Neural cell (in vitro differentiated cells): ENCODE measurements at regions not wholly inside any gene's neighbourhood (a gene's known extent, or its start where the extent isn't known, plus 50 kb on each side); places are given as distances from the start of the nearest gene placed in this dataset.

Source experiments
- H2AFZ ChIP-seq: fragments of 200-600, 300-800 bp; sonication (generic), shearing (Covaris generic); 2 replicates; pipeline ENCODE4 v1.6.0; 2014; ENCODE audit warnings: low read depth, mild to moderate bottlenecking, antibody characterized with exemption, low read length, moderate library complexity
- H3F3A ChIP-seq: fragments of 200-600 bp; shearing (Covaris generic); 2 replicates; pipeline ENCODE4 v1.6.1; 2016; ENCODE audit warnings: mild to moderate bottlenecking, moderate library complexity, mixed read lengths, antibody characterized with exemption, low read length; ENCODE audit not compliant: insufficient read depth, poor library complexity, severe bottlenecking
- H3K27ac ChIP-seq: fragments of 200-600, 300-800 bp; sonication (generic), shearing (Covaris generic); 2 replicates; pipeline ENCODE4 v1.5.1; 2014; ENCODE audit warnings: mild to moderate bottlenecking, low read length, moderate library complexity
- H3K27me3 ChIP-seq: fragments of 300-800, 200-600 bp; sonication (generic), shearing (Covaris generic); 2 replicates; pipeline ENCODE4 v1.6.0; 2014; ENCODE audit warnings: mild to moderate bottlenecking, low read depth, low read length, moderate library complexity; ENCODE audit not compliant: insufficient read depth
- H3K36me3 ChIP-seq: fragments of 300-800, 200-600 bp; sonication (generic), shearing (Covaris generic); 2 replicates; pipeline ENCODE4 v1.5.1; 2014; ENCODE audit warnings: mild to moderate bottlenecking, antibody characterized with exemption, low read length, moderate library complexity; ENCODE audit not compliant: insufficient read depth
- H3K4me2 ChIP-seq: fragments of 300-800, 200-600 bp; sonication (generic), shearing (Covaris generic); 2 replicates; pipeline ENCODE4 v1.6.0; 2014; ENCODE audit warnings: mild to moderate bottlenecking, low read length
- H3K4me3 ChIP-seq: fragments of 300-800, 200-600 bp; sonication (generic), shearing (Covaris generic); 2 replicates; pipeline ENCODE4 v1.5.1; 2014; ENCODE audit warnings: mild to moderate bottlenecking, low read length, moderate library complexity
- H3K79me2 ChIP-seq: fragments of 200-600 bp; shearing (Covaris generic); replicated peaks from 2 replicates; pipeline ENCODE4 v1.6.0; 2014; ENCODE audit warnings: mild to moderate bottlenecking, low read length, moderate library complexity; ENCODE audit not compliant: insufficient read depth
- H3K9ac ChIP-seq: fragments of 300-800, 200-600 bp; sonication (generic), shearing (Covaris generic); 2 replicates; pipeline ENCODE4 v1.6.1; 2016; ENCODE audit warnings: mild to moderate bottlenecking, low read length, mixed read lengths
- H3K9me2 ChIP-seq: fragments of 200-600 bp; shearing (Covaris generic); 2 replicates; pipeline ENCODE4 v1.6.1; 2016; ENCODE audit warnings: mild to moderate bottlenecking, low read length, mixed read lengths; ENCODE audit not compliant: insufficient read depth
- H3K9me3 ChIP-seq: fragments of 200-600, 300-800 bp; sonication (generic), shearing (Covaris generic); 2 replicates; pipeline ENCODE4 v1.6.1; 2016; ENCODE audit warnings: mild to moderate bottlenecking, mixed run types, low read length, moderate library complexity, mixed read lengths
- H4K20me1 ChIP-seq: fragments of 200-600 bp; shearing (Covaris generic); 2 replicates; pipeline ENCODE4 v1.6.1; 2016; ENCODE audit warnings: mild to moderate bottlenecking, mixed run types; ENCODE audit not compliant: insufficient read depth
- EP300 ChIP-seq: fragments of 450-650 bp; conservative IDR thresholded peaks from 2 replicates; pipeline ENCODE4 v1.6.1; 2014; ENCODE audit warnings: antibody characterized with exemption, mild to moderate bottlenecking, moderate library complexity; ENCODE audit not compliant: poor library complexity, severe bottlenecking
- EZH2 ChIP-seq: fragments of 200-600, 300-800 bp; shearing (Covaris generic), sonication (generic); IDR thresholded peaks from 2 replicates; pipeline ENCODE4 v1.6.1; 2014; ENCODE audit warnings: antibody characterized with exemption, low read length, borderline replicate concordance, mild to moderate bottlenecking; ENCODE audit not compliant: insufficient read depth, poor library complexity, severe bottlenecking
- MXI1 ChIP-seq: fragments of 450-650 bp; conservative IDR thresholded peaks from 2 replicates; pipeline ENCODE4 v1.6.1; 2014; ENCODE audit warnings: antibody characterized with exemption, mild to moderate bottlenecking; ENCODE audit not compliant: poor library complexity, severe bottlenecking
- POLR2AphosphoS5 ChIP-seq: IDR thresholded peaks from 2 replicates; pipeline ENCODE4 v1.6.1; 2012
- RAD21 ChIP-seq: fragments of 450-650 bp; conservative IDR thresholded peaks from 2 replicates; pipeline ENCODE4 v1.6.1; 2014; ENCODE audit warnings: antibody characterized with exemption, mild to moderate bottlenecking, moderate library complexity
- SMC3 ChIP-seq: fragments of 450-650 bp; conservative IDR thresholded peaks from 2 replicates; pipeline ENCODE4 v1.6.1; 2014; ENCODE audit warnings: antibody characterized with exemption, mild to moderate bottlenecking, moderate library complexity; ENCODE audit not compliant: poor library complexity
- TAF1 ChIP-seq: IDR thresholded peaks from 2 replicates; pipeline ENCODE4 v1.6.1; 2012; ENCODE audit warnings: low read depth
- TF ChIP-seq, protein P1 (sequence below): IDR thresholded peaks from 2 replicates; pipeline ENCODE4 v1.6.1; 2012; ENCODE audit warnings: borderline replicate concordance
- TF ChIP-seq, protein P2 (sequence below): fragments of 450-650 bp; IDR thresholded peaks from 2 replicates; pipeline ENCODE4 v1.5.1; 2014; ENCODE audit warnings: antibody characterized with exemption, mild to moderate bottlenecking, moderate library complexity; ENCODE audit not compliant: poor library complexity, severe bottlenecking

DNA sequence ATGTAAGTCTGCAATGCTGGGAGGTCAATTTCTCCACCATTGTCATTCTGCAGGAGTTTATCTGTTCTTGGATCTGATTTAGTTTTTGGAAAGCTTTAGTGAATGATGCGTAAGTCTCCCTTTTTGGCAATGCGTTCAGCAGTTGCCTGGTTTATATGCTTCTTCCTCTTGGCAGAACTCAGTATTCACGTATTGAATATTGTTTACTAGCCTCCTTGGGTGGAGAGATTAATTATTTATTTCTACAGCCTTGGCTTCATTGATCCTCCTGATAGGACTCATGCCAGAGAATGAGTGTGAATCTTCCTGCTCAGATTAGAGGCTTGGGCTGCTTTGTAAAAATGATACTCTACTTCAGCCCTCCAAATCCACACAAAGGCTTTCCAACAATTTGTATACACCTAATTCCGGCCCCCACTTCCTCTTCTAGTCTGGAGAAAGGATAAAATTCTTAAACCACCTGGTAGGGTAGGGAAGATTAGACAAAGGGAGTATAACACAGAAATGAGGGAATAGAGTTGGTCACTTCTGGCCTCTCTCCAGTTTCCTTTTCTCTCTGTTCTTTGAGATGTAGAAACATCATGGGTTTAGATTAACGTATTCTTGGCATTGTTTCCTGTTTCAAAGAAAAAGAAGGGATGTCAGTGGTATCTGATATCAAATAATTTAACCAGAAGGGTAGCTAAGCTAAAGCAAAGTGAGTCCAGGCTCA lies 929.8 kb downstream of the KCNJ2 start:
- H4K20me1 ChIP-seq, result no peaks in the 10 kb centered on the region
- no peaks in the 10 kb centered on the region for H3F3A ChIP-seq
- no peak overlapping the region for H2AFZ ChIP-seq
- no peaks in the 10 kb centered on the region for H3K36me3 ChIP-seq
- H3K9me2 ChIP-seq, result no peaks in the 10 kb centered on the region
- no peaks in the 10 kb centered on the region for H3K9me3 ChIP-seq
- H3K4me3 ChIP-seq, result no peak overlapping the region
- TF ChIP-seq TAF1 (no peak), POLR2AphosphoS5 (no peak), EP300 (no peak), SMC3 (no peak)
- TF ChIP-seq, protein P1, sequence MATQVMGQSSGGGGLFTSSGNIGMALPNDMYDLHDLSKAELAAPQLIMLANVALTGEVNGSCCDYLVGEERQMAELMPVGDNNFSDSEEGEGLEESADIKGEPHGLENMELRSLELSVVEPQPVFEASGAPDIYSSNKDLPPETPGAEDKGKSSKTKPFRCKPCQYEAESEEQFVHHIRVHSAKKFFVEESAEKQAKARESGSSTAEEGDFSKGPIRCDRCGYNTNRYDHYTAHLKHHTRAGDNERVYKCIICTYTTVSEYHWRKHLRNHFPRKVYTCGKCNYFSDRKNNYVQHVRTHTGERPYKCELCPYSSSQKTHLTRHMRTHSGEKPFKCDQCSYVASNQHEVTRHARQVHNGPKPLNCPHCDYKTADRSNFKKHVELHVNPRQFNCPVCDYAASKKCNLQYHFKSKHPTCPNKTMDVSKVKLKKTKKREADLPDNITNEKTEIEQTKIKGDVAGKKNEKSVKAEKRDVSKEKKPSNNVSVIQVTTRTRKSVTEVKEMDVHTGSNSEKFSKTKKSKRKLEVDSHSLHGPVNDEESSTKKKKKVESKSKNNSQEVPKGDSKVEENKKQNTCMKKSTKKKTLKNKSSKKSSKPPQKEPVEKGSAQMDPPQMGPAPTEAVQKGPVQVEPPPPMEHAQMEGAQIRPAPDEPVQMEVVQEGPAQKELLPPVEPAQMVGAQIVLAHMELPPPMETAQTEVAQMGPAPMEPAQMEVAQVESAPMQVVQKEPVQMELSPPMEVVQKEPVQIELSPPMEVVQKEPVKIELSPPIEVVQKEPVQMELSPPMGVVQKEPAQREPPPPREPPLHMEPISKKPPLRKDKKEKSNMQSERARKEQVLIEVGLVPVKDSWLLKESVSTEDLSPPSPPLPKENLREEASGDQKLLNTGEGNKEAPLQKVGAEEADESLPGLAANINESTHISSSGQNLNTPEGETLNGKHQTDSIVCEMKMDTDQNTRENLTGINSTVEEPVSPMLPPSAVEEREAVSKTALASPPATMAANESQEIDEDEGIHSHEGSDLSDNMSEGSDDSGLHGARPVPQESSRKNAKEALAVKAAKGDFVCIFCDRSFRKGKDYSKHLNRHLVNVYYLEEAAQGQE, result no peak
- H3K79me2 ChIP-seq, result no peaks in the 10 kb centered on the region
- H3K4me2 ChIP-seq, result no peak overlapping the region
- no peaks in the 10 kb centered on the region for H3K27me3 ChIP-seq
- no peak overlapping the region for H3K9ac ChIP-seq
- H3K27ac ChIP-seq, result no peak overlapping the region

DNA sequence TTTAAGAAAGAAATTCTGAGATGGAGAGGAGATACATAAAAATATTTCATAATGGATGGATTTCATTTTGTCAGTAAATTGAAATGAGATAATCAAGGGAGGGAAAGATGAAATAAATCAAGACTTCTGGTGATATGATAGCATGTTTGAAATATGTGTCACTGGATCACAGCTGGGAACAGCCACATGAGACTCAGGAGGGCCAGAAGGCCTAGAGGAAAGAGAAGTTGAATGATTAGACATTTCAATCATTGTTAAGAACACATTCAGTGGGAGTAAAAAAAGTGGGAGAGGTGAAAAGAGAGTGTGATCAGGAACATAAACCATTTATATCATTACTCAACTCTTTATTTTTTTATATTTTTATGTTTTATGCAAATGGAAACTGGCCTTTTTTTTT lies 933.4 kb downstream of the KCNJ2 start:
- Histone ChIP-seq H3K27ac (no peak overlapping the region), H3K4me3 (no peak overlapping the region), H3K27me3 (no peaks in the 10 kb centered on the region), H3K36me3 (no peaks in the 10 kb centered on the region), H3F3A (no peaks in the 10 kb centered on the region), H2AFZ (no peak overlapping the region), H3K79me2 (no peaks in the 10 kb centered on the region), H3K9ac (no peak overlapping the region), H3K9me3 (no peaks in the 10 kb centered on the region), H3K4me2 (no peak overlapping the region), H3K9me2 (no peaks in the 10 kb centered on the region), H4K20me1 (no peaks in the 10 kb centered on the region)
- TF ChIP-seq, protein P2, sequence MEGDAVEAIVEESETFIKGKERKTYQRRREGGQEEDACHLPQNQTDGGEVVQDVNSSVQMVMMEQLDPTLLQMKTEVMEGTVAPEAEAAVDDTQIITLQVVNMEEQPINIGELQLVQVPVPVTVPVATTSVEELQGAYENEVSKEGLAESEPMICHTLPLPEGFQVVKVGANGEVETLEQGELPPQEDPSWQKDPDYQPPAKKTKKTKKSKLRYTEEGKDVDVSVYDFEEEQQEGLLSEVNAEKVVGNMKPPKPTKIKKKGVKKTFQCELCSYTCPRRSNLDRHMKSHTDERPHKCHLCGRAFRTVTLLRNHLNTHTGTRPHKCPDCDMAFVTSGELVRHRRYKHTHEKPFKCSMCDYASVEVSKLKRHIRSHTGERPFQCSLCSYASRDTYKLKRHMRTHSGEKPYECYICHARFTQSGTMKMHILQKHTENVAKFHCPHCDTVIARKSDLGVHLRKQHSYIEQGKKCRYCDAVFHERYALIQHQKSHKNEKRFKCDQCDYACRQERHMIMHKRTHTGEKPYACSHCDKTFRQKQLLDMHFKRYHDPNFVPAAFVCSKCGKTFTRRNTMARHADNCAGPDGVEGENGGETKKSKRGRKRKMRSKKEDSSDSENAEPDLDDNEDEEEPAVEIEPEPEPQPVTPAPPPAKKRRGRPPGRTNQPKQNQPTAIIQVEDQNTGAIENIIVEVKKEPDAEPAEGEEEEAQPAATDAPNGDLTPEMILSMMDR, result no peak
- TF ChIP-seq POLR2AphosphoS5, result peak; percentile 28

DNA sequence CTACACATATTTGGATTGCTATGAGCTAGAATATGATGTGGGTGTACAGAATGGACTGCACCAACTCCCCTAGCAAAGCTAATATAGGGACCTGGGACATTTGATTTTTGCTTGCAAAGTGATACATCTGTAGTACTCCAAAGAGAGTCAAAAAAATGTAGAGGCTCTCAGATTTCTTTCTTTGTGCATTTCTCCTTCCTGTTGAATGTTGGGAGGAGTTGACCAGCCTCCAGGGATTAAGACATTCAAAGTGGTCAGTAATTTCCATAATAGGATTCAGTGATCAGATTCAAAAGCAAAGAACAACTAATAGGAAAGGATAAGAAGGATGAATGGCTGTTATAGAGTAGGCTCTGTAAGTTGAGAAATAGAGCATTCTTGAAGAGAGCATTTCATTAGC lies 934.9 kb downstream of the KCNJ2 start:
- H3K36me3 ChIP-seq, result no peaks in the 10 kb centered on the region
- H3K9me2 ChIP-seq, result no peaks in the 10 kb centered on the region
- no peak overlapping the region for H3K4me3 ChIP-seq
- TF ChIP-seq TAF1, result no peak
- no peak for TF ChIP-seq SMC3
- TF ChIP-seq MXI1, result no peak
- TF ChIP-seq, protein P2, result no peak
- no peak for TF ChIP-seq EP300
- TF ChIP-seq RAD21, result no peak
- TF ChIP-seq POLR2AphosphoS5, result no peak
- no peak for TF ChIP-seq EZH2
- TF ChIP-seq, protein P1, result no peak
- no peaks in the 10 kb centered on the region for H3K27me3 ChIP-seq
- H3F3A ChIP-seq, result no peaks in the 10 kb centered on the region
- no peak overlapping the region for H2AFZ ChIP-seq
- H3K27ac ChIP-seq, result no peak overlapping the region
- no peaks in the 10 kb centered on the region for H3K79me2 ChIP-seq
- H3K4me2 ChIP-seq, result no peak overlapping the region
- H3K9me3 ChIP-seq, result no peaks in the 10 kb centered on the region
- H4K20me1 ChIP-seq, result no peaks in the 10 kb centered on the region
- no peak overlapping the region for H3K9ac ChIP-seq
